ACC112 (cell line): ENCODE measurements at regions not wholly inside any gene's neighbourhood (a gene's known extent, or its start where the extent isn't known, plus 50 kb on each side); places are given as distances from the start of the nearest gene placed in this dataset.

Experiments used
- H2AFZ ChIP-seq: fragments of 200-600 bp; sonication (generic); one replicate; pipeline ENCODE4 v1.6.0; 2017; ENCODE audit warnings: antibody characterized with exemption, low read length; ENCODE audit not compliant: unreplicated experiment
- H3K27ac ChIP-seq: fragments of 200-600 bp; sonication (generic); 2 replicates; pipeline ENCODE4 v1.5.1; 2014; ENCODE audit warnings: low read depth, mild to moderate bottlenecking, antibody characterized with exemption, low read length, moderate library complexity
- H3K27me3 ChIP-seq: fragments of 200-600 bp; sonication (generic); 2 replicates; pipeline ENCODE4 v1.6.1; 2014; ENCODE audit warnings: mild to moderate bottlenecking, antibody characterized with exemption, low read length, moderate library complexity, mixed read lengths; ENCODE audit not compliant: insufficient read depth
- H3K36me3 ChIP-seq: fragments of 200-600 bp; sonication (generic); 2 replicates; pipeline ENCODE4 v1.6.1; 2016; ENCODE audit warnings: mild to moderate bottlenecking, antibody characterized with exemption, low read length, moderate library complexity, mixed read lengths; ENCODE audit not compliant: insufficient read depth
- H3K4me1 ChIP-seq: fragments of 200-600 bp; sonication (generic); one replicate; pipeline ENCODE4 v1.6.1; 2016; ENCODE audit warnings: low read length, mixed read lengths; ENCODE audit not compliant: insufficient read depth, unreplicated experiment, control insufficient read depth
- H3K4me3 ChIP-seq: fragments of 200-600 bp; sonication (generic); 2 replicates; pipeline ENCODE4 v1.5.1; 2014; ENCODE audit warnings: mild to moderate bottlenecking, low read depth, low read length
- H3K79me2 ChIP-seq: fragments of 200-600 bp; sonication (generic); one replicate; pipeline ENCODE4 v1.6.0; 2016; ENCODE audit warnings: low read length; ENCODE audit not compliant: control insufficient read depth, unreplicated experiment, insufficient read depth

- H3K4me1 ChIP-seq = no peaks in the 10 kb centered on the region
- no peaks in the 10 kb centered on the region for H3K36me3 ChIP-seq
- H3K4me3 ChIP-seq = no peak overlapping the region
- no peaks in the 10 kb centered on the region for H3K79me2 ChIP-seq
- no peak overlapping the region for H2AFZ ChIP-seq
- H3K27me3 ChIP-seq = no peaks in the 10 kb centered on the region
- H3K27ac ChIP-seq = no peak overlapping the region
Measured at GRCh38 chr17:51487947-51488346, 227.6 kb downstream of the UTP18 start.

- Histone ChIP-seq H3K27ac (no peak overlapping the region), H3K36me3 (no peaks in the 10 kb centered on the region), H2AFZ (no peak overlapping the region), H3K79me2 (no peaks in the 10 kb centered on the region), H3K4me1 (no peaks in the 10 kb centered on the region), H3K4me3 (no peak overlapping the region), H3K27me3 (no peaks in the 10 kb centered on the region)
Measured at GRCh38 chr17:51491416-51491815, 231.1 kb downstream of the UTP18 start.

GRCh38 chr17:51493206-51493605 is 232.9 kb downstream of the UTP18 start:
- no peaks in the 10 kb centered on the region for H3K36me3 ChIP-seq
- H3K79me2 ChIP-seq = no peaks in the 10 kb centered on the region
- no peaks in the 10 kb centered on the region for H3K27me3 ChIP-seq
- no peak overlapping the region for H3K4me3 ChIP-seq
- no peak overlapping the region for H2AFZ ChIP-seq
- no peaks in the 10 kb centered on the region for H3K4me1 ChIP-seq
- no peak overlapping the region for H3K27ac ChIP-seq

GRCh38 chr17:51496378-51496777 is 236.0 kb downstream of the UTP18 start:
- H3K4me1 ChIP-seq = no peaks in the 10 kb centered on the region

GRCh38 chr17:51499897-51500296 is 239.6 kb downstream of the UTP18 start:
- no peaks in the 10 kb centered on the region for H3K4me1 ChIP-seq

More at GRCh38 chr17:51496378-51496777, 236.0 kb downstream of the UTP18 start:
- H3K36me3 ChIP-seq = no peaks in the 10 kb centered on the region
- H3K79me2 ChIP-seq = no peaks in the 10 kb centered on the region
- no peak overlapping the region for H3K27ac ChIP-seq
- no peak overlapping the region for H2AFZ ChIP-seq
- H3K27me3 ChIP-seq = no peaks in the 10 kb centered on the region
- H3K4me3 ChIP-seq = no peak overlapping the region

GRCh38 chr17:51500454-51500853 is 240.1 kb downstream of the UTP18 start:
- Histone ChIP-seq H2AFZ (no peak overlapping the region), H3K36me3 (no peaks in the 10 kb centered on the region), H3K79me2 (no peaks in the 10 kb centered on the region), H3K27ac (no peak overlapping the region), H3K4me3 (no peak overlapping the region), H3K27me3 (no peaks in the 10 kb centered on the region), H3K4me1 (no peaks in the 10 kb centered on the region)

More at GRCh38 chr17:51499897-51500296, 239.6 kb downstream of the UTP18 start:
- Histone ChIP-seq H3K27ac (no peak overlapping the region), H3K36me3 (no peaks in the 10 kb centered on the region), H3K79me2 (no peaks in the 10 kb centered on the region), H2AFZ (no peak overlapping the region), H3K27me3 (no peaks in the 10 kb centered on the region), H3K4me3 (no peak overlapping the region)

- no peaks in the 10 kb centered on the region for H3K4me1 ChIP-seq
Measured at GRCh38 chr17:51505450-51505849, 245.1 kb downstream of the UTP18 start.

GRCh38 chr17:51507444-51507843 is 247.1 kb downstream of the UTP18 start:
- Histone ChIP-seq H3K79me2 (no peaks in the 10 kb centered on the region), H3K27ac (no peak overlapping the region), H3K4me1 (no peaks in the 10 kb centered on the region)

More at GRCh38 chr17:51505450-51505849, 245.1 kb downstream of the UTP18 start:
- Histone ChIP-seq H3K27me3 (no peaks in the 10 kb centered on the region), H3K79me2 (no peaks in the 10 kb centered on the region), H2AFZ (no peak overlapping the region), H3K36me3 (no peaks in the 10 kb centered on the region), H3K4me3 (no peak overlapping the region), H3K27ac (no peak overlapping the region)

GRCh38 chr17:51508048-51508447 is 247.7 kb downstream of the UTP18 start:
- Histone ChIP-seq H3K79me2 (no peaks in the 10 kb centered on the region), H3K4me1 (no peaks in the 10 kb centered on the region), H3K27me3 (no peaks in the 10 kb centered on the region), H2AFZ (no peak overlapping the region), H3K27ac (no peak overlapping the region), H3K36me3 (no peaks in the 10 kb centered on the region), H3K4me3 (no peak overlapping the region)

More at GRCh38 chr17:51507444-51507843, 247.1 kb downstream of the UTP18 start:
- Histone ChIP-seq H3K36me3 (no peaks in the 10 kb centered on the region), H2AFZ (no peak overlapping the region), H3K27me3 (no peaks in the 10 kb centered on the region), H3K4me3 (no peak overlapping the region)

- H2AFZ ChIP-seq = no peak overlapping the region
Measured at GRCh38 chr17:51510940-51511339, 250.6 kb downstream of the UTP18 start.

GRCh38 chr17:51512220-51512907 is 252.0 kb downstream of the UTP18 start:
- H3K27me3 ChIP-seq = no peaks in the 10 kb centered on the region
- H3K4me1 ChIP-seq = no peaks in the 10 kb centered on the region
- H2AFZ ChIP-seq = no peak overlapping the region
- no peaks in the 10 kb centered on the region for H3K79me2 ChIP-seq
- no peaks in the 10 kb centered on the region for H3K36me3 ChIP-seq
- H3K4me3 ChIP-seq = peak overlapping the region; percentile 29; the same call in 1 of the 2 replicates
- no peak overlapping the region for H3K27ac ChIP-seq

More at GRCh38 chr17:51510940-51511339, 250.6 kb downstream of the UTP18 start:
- Histone ChIP-seq H3K79me2 (no peaks in the 10 kb centered on the region), H3K27ac (no peak overlapping the region), H3K36me3 (no peaks in the 10 kb centered on the region), H3K4me1 (no peaks in the 10 kb centered on the region), H3K4me3 (no peak overlapping the region), H3K27me3 (no peaks in the 10 kb centered on the region)
